ENCODE measurements at regions not wholly inside any gene's neighbourhood (a gene's known extent, or its start where the extent isn't known, plus 50 kb on each side); places are given as distances from the start of the nearest gene placed in this dataset.

- H4K91ac ChIP-seq (replicated peaks; ENCODE audit: insufficient read length, low read length) = no peak overlapping the region
- ChIA-PET POLR2A (ENCODE audit: partially characterized antibody) (no interaction called here), CTCF (ENCODE audit: partially characterized antibody) (no interaction called here)
- no peak overlapping the region for H3K9ac ChIP-seq (replicated peaks in 1 of 4; ENCODE audit: extremely low read depth in 1 of 4, low read depth in 3 of 4, low read length in 3 of 4)
- no peak overlapping the region for H2BK15ac ChIP-seq (ENCODE audit: low read length)
- no peak overlapping the region for H4K8ac ChIP-seq (ENCODE audit: extremely low read depth, insufficient read depth, low read length)
- H2BK20ac ChIP-seq (ENCODE audit: low read length) = no peak overlapping the region
- H3K4me3 ChIP-seq (ENCODE audit: extremely low read depth in 1 of 4, insufficient read depth in 2 of 4, low read depth in 3 of 4, low read length in 4 of 4) = no peak overlapping the region
- H2BK5ac ChIP-seq (ENCODE audit: low read depth, low read length) = no peak overlapping the region
- H3K79me2 ChIP-seq (ENCODE audit: control insufficient read depth in 1 of 2, insufficient read depth in 2 of 2, low read length in 2 of 2) = no peaks in the 10 kb centered on the region
- H3K4ac ChIP-seq (replicated peaks; ENCODE audit: insufficient read length, low read depth, low read length) = no peak overlapping the region
- DNase-seq (ENCODE audit: low read depth in 1 of 2, low spot score in 2 of 2) (no peak), FAIRE-seq (no peak)
- no peaks in the 10 kb centered on the region for H3K4me1 ChIP-seq (replicated peaks in 1 of 4; ENCODE audit: control insufficient read depth in 3 of 4, insufficient read depth in 4 of 4, low read length in 3 of 4)
- no peak overlapping the region for H2BK120ac ChIP-seq (replicated peaks; ENCODE audit: low read depth, low read length)
- no peaks in the 10 kb centered on the region for H3K79me1 ChIP-seq (ENCODE audit: low read depth, low read length)
- H2AFZ ChIP-seq (ENCODE audit: low read length) = no peak overlapping the region
- H3K23ac ChIP-seq (ENCODE audit: insufficient read length) = no peak overlapping the region
- H2BK12ac ChIP-seq (ENCODE audit: low read depth, low read length) = no peak overlapping the region
- no peaks in the 10 kb centered on the region for H3K36me3 ChIP-seq (ENCODE audit: control insufficient read depth in 2 of 4, insufficient read depth in 4 of 4, low read length in 3 of 4)
- no peak overlapping the region for H3K14ac ChIP-seq (ENCODE audit: insufficient read length)
- no peak overlapping the region for H3K56ac ChIP-seq (replicated peaks; ENCODE audit: insufficient read length, low read depth, low read length)
- H4K20me1 ChIP-seq (replicated peaks in 1 of 2; ENCODE audit: control insufficient read depth in 1 of 2, insufficient read depth in 2 of 2, low read length in 2 of 2) = no peaks in the 10 kb centered on the region
- no peak overlapping the region for H3K18ac ChIP-seq (ENCODE audit: extremely low read depth, low read length)
- H2AK5ac ChIP-seq (ENCODE audit: low read depth, low read length) = no peak overlapping the region
- no peaks in the 10 kb centered on the region for H3K27me3 ChIP-seq (replicated peaks in 1 of 4; ENCODE audit: control insufficient read depth in 3 of 4, extremely low read depth in 1 of 4, insufficient read depth in 3 of 4, low read length in 3 of 4)
- H4K5ac ChIP-seq (ENCODE audit: insufficient read length, low read depth, low read length) = no peak overlapping the region
- H3K4me2 ChIP-seq (ENCODE audit: insufficient read depth in 1 of 2, low read depth in 2 of 2, low read length in 2 of 2) = no peak overlapping the region
- H3K23me2 ChIP-seq (ENCODE audit: low read depth, low read length) = no peaks in the 10 kb centered on the region
- no peak overlapping the region for H3K27ac ChIP-seq (ENCODE audit: low read depth, low read length)
- no peaks in the 10 kb centered on the region for H3K9me3 ChIP-seq (ENCODE audit: insufficient read depth in 2 of 2, low read depth in 1 of 2, low read length in 1 of 2)
- TF ChIP-seq SP2 (IDR thresholded peaks at IDR 0.05; ENCODE audit: low read length) (no peak), CHD7 (IDR thresholded peaks at IDR 0.05; ENCODE audit: insufficient replicate concordance, low read length) (no peak)
Measured at GRCh38 chr7:115267503-115267902, 345.6 kb downstream of the MDFIC start.
